ENCODE measurements at regions not wholly inside any gene's neighbourhood (a gene's known extent, or its start where the extent isn't known, plus 50 kb on each side); places are given as distances from the start of the nearest gene placed in this dataset.

DNA sequence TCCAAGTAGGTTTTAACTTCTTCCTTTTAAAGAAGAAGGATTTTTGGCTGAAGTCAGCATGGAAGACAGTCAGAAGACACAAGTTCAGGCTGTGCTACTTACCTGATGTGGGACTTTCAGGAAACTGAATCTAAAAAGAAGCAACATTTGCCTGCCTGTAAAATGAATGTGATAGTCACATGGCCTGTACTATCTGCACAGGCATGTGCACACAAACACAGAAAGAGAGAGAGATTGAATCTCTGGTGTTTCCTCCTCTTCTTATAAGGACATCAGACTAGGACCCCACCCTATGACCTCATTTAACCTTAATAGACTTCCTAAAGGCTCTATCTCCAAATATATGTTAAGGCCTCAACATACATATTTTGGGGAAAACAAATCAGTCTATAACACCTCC is 542.9 kb downstream of the PLPP3 start:
- no peak for DNase-seq (ENCODE audit: low spot score)

DNA sequence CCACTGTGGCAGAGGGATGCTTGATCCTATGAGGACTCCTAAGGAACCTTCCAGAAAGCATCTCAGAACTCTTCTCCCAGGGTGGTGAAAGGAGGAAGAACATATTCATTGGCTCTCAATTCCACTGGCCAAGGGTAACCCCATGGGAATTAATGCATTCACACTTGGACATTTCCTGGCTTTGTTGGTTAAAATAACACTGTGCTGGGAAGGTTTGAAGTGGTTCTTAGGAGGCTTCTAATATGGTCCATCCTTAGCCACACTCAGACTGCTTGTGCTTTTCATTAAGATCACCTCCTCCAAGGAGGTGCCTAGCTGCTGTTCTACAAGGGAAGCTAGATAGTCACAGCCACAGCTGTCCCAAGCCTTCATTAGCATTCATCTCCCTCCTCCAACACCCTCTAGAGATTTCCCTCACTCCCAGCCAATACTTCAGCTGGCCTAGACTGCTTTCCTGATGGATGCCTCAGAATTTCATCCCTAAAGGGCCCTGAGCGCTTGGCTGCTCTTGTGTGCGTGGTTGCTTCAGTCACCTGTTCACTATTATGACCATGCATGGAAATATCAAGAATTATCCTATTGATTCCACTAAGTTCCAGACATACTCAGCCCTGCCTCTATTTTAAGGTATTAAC is 544.4 kb downstream of the PLPP3 start:
- DNase-seq (ENCODE audit: low spot score): no peak

DNA sequence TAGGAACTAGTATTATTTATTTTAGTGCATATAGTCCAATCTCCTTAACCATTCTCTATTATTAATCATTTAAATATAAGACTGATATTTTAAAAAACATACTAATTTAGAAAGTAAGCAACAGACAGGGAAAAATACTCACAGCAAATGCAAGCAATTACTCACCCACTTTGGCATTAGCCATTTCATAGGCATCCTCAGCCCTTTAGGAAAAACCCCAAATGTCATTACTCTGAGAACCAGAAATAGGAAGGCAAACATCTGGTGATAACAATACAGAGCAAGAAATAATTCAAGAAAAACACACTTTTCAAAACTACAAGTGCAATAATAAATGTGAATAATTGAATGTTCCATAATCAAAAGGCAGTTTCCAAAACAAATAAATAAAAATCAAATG is 545.1 kb downstream of the PLPP3 start:
- peak; percentile 11 for DNase-seq (ENCODE audit: low spot score)

DNA sequence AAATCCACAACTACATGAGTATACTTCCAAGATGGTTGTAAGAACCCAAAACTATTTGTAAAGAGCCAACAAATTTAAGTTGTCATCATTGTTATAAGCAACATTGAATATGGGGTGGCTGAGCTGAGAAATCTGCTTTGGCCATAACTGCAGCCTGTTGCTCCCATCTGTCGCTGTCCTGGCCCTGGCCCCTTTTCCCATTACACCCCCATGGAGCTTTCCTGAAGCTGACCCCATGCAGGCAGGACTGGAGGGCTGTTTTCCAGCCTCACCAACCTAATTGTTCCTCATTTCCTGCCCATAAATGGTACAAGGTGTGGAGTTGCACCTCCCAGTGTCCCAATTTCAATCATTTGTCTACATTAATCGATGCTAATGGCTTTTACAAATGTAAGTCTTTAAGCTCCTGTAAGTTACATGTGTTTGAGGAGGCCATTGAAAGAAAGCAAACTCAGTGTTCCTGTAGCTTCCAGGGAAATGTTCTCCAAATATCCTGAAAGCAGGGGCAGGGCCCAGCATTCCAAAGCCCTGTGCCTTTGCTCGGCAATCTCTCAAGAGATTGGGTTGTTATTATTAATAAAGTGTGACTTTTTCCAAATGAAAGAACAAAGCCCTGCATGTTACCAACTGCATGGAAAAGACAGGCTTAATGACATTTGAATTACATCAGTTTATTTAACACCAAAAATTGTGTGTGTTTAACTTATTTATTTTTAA is 545.9 kb downstream of the PLPP3 start:
- DNase-seq (ENCODE audit: low spot score): no peak

DNA sequence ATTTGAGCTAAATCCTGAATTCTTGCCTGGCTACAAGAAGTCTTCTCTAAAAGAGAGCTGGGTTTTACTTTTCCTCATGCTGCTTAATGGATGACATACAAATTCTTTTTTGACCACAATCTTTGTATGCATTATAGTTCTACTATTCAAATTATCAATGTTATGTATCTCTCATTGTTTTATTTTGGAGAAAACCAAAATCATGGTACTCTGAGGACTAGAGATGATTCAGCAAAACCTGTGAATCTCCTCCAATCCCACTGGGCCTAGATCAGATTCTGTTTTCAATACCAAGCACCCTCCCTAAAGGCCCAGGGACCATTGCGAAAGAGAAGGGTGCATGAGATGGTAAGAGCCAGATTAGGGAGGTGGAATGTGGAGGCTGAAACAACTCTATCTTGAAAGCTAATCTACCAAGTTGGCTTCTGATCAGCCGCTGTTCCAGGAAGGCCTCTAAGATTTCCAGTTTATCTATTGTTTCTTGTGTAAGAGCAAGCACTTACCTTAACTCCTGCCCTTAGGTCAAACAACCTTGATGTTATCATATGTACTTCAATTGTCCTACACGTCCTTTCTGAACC is 547.2 kb downstream of the PLPP3 start:
- DNase-seq (ENCODE audit: low spot score): no peak

DNA sequence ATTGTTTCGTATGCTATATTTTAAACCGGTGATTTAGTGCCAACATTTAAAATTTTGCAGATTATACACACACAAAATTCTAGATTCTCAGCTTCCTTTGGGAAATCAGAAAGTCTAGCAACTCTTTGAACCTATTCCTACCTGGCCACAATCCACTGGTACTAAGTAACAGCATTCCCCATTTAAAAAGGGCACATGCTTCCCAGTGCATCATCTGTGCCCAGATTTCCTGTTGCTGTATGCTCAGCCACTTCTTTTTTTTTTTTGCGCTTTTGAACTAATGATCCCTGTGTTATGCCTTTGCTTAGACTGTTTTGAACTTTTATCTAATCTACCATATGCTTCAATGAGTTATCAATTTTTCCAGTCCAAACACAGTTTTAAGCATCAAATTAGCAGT is 548.4 kb downstream of the PLPP3 start:
- no peak for DNase-seq (ENCODE audit: low spot score)

DNA sequence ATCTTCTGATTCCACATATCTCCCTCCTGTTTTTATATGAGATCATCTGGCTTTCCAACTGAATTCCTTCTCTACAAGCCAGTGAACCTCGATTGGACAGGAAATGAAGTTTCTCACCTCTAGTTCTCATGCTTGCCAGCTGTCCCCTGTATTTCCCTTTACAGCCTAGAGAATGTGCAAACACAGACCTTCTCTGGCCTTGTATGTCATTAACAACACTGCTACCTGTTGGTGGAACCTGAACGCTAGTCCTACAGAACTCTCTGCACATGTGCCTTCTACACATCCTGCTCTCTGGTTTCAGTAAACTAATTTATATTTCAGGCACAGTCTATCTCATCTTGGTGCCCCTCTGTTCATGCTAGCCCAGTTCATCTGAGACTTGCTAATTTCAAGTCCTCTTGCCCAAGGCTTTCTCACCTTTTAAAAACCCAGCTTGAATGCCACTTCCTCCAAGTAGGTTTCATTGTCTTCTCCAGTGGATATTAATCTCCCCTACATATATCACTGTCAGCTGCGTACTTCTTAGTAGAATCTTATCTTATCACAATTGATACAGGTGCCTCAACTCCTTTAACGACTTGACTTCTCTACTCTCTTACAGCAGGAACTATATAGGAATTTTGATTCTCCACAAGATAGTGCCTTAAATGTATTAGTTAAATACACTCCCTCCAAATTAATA is 549.9 kb downstream of the PLPP3 start:
- no peak for DNase-seq (ENCODE audit: low spot score)

DNA sequence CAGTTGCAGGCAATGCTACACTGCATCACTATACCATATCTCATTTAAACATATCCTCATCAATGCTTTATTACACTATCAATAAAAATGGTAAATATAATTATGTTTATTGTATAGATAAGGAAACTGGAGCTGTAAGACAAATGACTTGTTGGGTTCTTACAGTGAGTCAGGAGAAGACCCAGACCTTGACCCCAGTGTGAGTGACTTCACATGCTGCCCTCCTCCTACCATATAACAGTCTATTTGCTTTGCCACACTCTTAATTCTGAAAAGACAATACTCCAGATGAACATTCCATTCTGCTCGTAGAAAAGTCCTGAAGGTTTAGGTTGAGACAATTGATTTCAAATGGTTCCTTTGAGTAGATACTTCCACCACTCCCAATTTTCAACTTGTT is 550.5 kb downstream of the PLPP3 start:
- DNase-seq (ENCODE audit: low spot score): no peak

DNA sequence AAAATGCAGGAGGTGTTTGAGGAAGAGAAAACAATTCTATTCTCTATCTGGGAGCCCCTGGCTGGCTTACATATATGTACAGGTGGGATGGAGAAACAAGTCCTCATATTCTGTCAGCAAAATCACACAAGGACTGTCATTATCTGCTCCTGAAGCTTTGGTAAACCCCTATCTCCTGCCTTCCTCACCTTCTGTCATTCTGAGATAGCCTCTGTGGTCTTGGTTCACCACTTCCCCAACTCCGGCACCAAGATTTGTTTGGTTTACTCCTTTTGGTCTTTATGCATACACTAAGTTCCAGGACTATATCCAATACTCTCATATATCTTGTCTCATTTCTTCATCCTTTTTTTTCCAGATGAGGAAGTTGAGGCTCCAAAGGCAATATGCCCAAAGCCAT is 551.1 kb downstream of the PLPP3 start:
- no peak for DNase-seq (ENCODE audit: low spot score)

DNA sequence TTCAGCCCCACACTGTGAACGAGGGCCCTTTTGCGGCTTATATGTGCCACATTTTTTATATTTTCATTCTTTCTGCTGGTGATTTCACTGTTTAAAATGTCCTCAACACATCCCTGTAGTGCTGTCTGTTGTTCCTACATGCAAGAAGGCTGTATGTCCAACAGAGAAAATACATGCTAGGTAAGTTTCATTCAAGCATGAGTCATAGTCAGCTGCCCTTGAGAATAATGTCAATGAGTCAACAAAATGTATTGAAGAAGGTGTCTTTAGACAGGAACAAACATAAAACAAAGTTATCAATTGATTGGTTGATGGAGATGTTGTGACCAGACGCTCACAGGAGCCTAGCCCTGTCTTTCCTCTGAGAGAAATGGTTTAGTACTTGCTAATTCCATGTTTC is 553.4 kb downstream of the PLPP3 start:
- no peak for DNase-seq (ENCODE audit: low spot score)

DNA sequence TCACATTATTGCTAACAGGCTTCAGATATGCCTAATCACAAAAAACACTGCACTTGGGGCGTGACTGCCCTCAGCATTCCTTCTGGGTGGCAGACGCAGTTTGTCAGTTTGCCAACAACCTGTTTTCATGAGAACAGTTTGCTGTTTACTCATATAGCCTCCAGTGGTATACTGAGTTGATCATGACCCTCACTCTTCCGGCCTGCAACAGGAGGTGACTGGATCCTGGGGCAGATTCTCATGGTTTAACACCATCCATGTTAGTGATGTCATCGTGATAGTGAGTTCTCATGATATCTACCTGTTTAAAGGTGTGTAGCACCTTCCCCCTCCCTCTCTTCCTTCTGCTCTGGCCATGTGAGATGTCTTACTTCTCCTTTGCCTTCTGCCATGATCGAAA is 555.2 kb downstream of the PLPP3 start:
- DNase-seq (ENCODE audit: low spot score): no peak

DNA sequence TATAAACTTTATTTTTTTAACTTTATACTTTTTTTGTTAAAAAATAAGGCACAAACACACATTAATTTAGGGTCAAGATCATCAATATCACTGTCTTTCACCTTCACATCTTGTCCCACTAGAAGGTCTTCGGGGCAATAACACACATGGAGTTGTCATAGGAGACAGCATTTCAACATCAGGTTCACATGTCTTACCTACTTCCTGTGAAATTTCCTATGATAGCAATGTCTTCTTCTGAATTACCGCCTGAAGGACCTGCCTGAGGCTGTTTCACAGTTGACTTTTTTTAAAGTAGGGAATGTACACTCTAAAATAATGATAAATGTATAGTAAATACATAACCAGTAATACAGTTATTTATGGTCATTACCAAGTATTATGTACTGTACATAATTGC is 559.4 kb downstream of the PLPP3 start:
- DNase-seq (ENCODE audit: low spot score): no peak

DNA sequence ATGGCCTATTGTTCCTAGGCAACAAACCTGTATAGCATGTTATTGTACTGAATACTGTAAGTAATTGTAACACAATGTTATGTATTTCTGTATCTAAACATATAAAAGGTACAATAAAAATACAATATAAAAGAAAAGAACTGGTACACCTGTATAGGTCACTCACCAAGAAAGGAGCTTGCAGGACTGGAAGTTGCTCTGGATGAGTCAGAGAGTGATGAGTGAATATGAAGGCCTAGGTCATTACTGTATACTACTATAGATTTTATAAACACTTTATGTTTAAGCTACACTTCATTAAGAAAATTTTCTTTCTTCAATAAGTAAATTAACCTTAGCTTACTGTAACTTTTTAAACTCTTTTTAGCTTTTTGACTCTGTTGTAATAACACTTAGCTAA is 559.9 kb downstream of the PLPP3 start:
- DNase-seq (ENCODE audit: low spot score): no peak

DNA sequence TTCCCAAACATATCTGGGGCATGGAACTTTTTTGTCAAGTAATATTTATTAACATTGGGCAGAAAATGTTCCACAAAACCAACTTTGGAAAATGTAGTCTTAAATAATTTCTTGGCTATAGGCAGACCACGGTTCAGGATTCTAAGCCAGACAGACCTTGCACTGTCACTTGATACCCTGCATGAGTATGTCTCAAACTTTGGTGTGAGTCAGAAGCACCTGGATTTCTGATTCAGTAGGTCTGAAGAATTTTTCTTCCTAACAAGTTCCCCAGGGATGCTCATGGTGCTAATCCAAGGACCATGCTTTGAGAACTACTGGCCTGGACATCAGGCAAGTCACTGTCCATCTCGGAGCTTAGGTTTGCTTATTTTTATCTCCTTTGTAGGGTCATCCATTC is 562.0 kb downstream of the PLPP3 start:
- no peak for DNase-seq (ENCODE audit: low spot score)

DNA sequence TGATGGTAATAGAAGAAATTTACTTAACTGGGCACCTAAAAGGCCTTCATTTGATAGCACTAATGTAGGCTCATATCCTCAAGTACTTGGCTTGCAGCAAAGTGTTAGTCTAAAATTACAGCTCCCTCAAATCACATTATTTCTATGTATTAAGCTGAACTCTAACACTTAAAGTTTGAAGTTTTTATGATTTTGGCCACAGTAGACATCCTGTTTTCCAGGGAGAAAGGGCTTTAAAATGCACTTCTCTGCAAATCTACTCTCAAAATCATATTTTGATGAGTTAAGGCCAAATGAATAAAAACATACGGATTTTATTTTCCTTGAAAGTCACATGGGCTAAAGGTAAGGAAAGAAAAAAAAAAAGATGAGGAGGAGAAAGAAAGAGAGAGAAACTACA is 575.5 kb downstream of the PLPP3 start:
- DNase-seq (ENCODE audit: low spot score): no peak

DNA sequence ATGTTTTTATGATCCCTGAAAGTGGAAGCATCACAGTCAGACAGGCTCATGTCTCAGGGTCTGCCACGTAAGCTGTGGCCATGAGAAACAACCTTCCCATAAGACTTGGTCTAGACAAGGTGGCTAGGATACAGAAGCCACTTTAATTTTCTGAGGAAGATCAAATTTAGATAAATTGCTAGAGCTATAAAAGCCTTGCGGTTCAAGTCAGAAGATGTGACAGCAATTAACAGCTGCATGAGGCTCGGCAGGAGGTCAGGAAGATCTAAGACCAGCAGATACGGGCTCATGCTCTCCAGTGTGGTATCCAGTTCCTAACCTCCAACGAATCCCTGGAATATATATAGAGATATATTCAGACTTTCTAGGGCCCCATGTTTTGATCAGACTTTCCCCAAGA is 577.1 kb downstream of the PLPP3 start:
- peak; percentile 2 for DNase-seq (ENCODE audit: low spot score)

DNA sequence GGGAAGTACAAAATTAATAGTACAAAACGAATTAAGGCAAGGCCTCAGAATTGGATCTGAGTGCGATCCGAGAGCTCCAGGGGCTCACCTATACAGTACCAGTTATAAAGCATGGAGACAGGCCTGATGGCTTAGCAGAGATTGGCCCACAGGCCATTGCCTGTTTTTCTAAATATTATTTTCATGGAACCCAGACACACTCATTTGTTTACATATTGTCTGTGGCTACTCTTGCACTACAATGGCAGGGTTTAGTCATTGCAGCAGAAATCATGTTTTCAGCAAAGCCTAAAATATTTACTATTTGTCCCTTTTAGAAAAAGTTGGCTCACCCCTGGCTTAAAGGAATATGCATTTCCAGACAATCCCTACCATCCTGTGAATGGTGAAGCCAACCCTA is 578.9 kb downstream of the PLPP3 start:
- DNase-seq (ENCODE audit: low spot score): no peak

DNA sequence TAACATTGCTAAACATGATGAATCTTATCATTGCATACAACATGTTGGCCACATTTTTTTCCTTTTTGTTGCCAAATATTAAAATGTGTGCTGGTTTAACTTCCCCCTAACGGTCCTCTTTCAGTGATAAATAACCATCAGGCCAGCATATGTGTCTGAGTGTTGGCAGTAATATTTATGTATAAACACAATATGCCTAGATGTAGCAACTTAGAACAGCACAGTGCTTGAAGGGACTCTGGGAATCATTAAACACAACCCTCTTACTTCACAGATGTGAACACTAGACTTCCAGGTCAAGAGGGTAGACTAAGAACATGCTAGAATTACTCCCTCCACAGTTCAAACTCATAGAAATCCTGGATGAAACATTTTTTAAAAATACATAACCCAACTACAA is 581.8 kb downstream of the PLPP3 start:
- DNase-seq (ENCODE audit: low spot score): no peak

DNA sequence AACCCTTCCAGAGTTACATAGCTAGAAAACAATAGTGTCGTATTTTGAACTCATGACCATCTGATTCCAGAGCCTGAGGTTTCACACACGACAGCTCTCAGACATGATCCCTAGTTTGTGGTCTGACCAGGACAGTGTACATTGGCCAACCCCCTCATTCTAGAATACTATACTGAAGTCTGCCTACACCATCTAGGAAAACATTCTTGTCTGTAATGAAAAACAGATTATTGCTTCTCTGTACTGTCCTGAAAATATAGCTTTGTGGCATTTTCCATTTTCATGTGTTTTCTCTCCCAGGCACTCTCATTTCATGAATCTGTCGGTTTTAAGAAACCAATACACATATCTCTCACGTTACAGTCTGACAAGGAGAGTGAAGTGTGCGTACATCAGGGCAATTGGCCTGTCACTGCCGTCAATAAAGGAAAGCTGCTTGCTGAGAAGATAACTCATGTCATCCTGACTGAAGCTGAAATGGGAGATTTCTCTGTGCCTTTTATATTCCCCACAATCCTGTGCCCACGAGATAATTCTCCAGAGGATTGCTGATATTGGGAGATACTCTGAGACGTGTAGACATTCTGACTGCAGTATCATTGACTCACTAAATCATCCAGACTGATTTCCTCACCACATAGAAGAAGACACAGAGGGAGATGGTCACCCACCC is 585.6 kb downstream of the PLPP3 start:
- DNase-seq (ENCODE audit: low spot score): no peak

DNA sequence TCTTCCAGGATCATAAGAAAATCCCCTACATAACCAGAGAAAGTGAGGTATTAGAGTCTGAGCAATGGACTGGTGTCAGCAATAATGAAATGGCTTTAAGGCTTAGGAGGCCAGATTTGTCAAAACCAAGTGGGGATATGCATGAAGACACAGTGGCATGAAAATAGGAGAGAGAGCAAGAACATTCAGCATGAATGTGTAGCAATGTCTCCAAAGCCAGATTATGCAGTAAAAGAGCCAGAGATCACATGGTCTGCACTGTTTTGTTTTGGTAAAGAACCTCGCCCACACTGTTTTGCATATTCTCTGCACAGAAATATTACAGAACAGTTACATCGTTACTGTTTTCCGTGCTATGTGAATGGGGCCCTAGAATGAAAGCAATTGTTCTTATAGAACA is 589.4 kb downstream of the PLPP3 start:
- no peak for DNase-seq (ENCODE audit: low spot score)

DNA sequence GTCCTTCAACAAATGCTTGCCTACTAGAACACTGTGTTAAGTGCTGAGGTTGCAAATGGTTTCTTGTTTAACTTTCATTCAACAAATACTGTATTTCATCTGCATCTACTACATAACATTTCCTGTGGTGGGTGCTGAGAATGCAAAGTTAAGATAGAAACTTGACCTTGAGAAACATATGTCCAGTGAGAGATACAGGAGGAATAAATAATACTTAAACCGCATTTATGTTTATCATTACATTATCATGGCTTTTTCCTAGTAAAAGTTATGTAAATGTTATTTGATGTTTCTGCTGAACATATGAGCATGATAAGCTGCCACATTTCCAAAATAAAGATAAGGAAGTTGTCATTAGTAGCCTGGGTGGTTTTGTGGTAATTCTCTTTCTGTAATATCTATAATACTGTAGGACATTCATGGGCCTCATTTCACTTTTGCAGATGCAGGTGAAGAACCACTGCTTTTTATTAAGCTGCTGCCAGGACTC is 590.4 kb downstream of the PLPP3 start:
- DNase-seq (ENCODE audit: low spot score): no peak

Measured in A172 (cell line).